Motor neuron (in vitro differentiated cells): ENCODE measurements at regions not wholly inside any gene's neighbourhood (a gene's known extent, or its start where the extent isn't known, plus 50 kb on each side); places are given as distances from the start of the nearest gene placed in this dataset.
"Not testable (repeated sequence)": the region's sequence is repeated elsewhere in the genome, so short reads cannot be mapped to it uniquely, and the experiment has no call there.

Source experiments
- ATAC-seq, 8 experiments: fragments of 200-7000 bp; cut with Tn5 transposase; replicated peaks in 6 of 8; 2 replicates each; pipeline ENCODE4 v1.8.0; 2021; ENCODE audit warnings: mild to moderate bottlenecking in 8 of 8, moderate library complexity in 8 of 8
- H3K27ac ChIP-seq, 2 donors: fragments of 250-450 bp; sonication (Bioruptor Pico); 2 replicates each; pipeline ENCODE4 v1.9.0; 2021; ENCODE audit warnings: antibody characterized with exemption in 2 of 2, mild to moderate bottlenecking in 2 of 2, moderate library complexity in 1 of 2
- H3K4me1 ChIP-seq, 2 donors: fragments of 250-450 bp; sonication (Bioruptor Pico); replicated peaks in 1 of 2; 2 replicates each; pipeline ENCODE4 v1.6.1; 2021; ENCODE audit warnings: antibody characterized with exemption in 2 of 2, mild to moderate bottlenecking in 2 of 2, moderate library complexity in 1 of 2
- H3K4me3 ChIP-seq, 5 donors: fragments of 250-450 bp; sonication (Bioruptor Pico); 2 replicates each; pipeline ENCODE4 v1.9.0; 2021; ENCODE audit warnings: antibody characterized with exemption in 5 of 5, mild to moderate bottlenecking in 5 of 5, moderate library complexity in 4 of 5
- WGBS, 10 experiments: fragments of 450-650 bp; shearing (Covaris generic); methylation state at CpG; one replicate each; pipeline ENCODE4 v1.0.0; 2022; 5-methylcytosine and 5-hydroxymethylcytosine counted together
- in situ Hi-C, 9 experiments: fragments of 400-800 bp; cut with MboI; loops; one replicate each; pipeline ENCODE4 v1.15.0; 2021; ENCODE audit warnings: low sequenced_read_pairs in 9 of 9, low pct_unique_long_range_greater_than_20kb in 2 of 9; ENCODE audit not compliant: unreplicated experiment in 9 of 9

DNA sequence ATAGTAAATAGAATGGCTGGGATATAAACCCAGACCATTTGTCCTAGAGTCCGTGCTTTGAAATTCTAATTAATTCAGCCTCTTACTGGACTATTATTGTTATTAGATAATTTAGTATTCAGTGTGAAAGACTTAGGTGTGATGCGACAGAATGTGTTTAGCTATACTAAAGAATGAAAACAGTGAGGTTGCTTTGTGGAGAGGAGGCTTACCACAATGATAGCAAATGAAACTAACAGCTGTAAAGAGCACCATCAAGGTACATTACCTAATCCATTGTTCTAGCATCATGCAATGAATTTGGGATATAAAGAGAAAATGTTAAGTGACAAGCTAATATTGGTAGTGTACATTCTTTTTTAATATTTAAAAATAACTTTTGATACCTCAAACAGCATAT, 911.1 kb downstream of the KCNT2 start:
- 50 to 100% (median 90%) methylated on average over 1 to 2 of the region's 2 CpGs for WGBS, 10 experiments
- Histone ChIP-seq H3K27ac (no peak overlapping the region), H3K4me1 (no peaks in the 10 kb centered on the region), H3K4me3 (no peak overlapping the region)
- no peak for ATAC-seq
- in situ Hi-C loops, result no loop called here

DNA sequence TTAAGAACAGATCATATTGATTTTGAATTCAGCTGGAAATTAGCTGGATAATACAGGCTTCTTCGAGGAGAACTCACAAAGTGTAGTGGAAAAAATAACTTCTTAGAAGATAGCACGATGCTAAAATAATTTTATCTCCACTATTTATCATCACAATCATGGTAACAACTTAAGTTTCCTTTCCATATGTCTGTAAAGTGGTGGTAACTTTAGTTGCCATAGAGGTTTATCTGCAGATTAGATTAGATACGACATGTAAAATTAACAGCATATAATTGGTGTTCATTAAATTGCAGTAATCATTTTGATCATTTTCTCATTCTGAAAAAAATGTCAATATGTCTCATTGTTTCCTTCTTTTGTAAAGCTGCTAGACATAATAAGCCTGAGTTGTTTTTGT, 921.5 kb downstream of the KCNT2 start:
- 0 to 100% (median 92%) methylated on average over 1 to 3 of the region's 3 CpGs for WGBS, 10 experiments
- Histone ChIP-seq H3K4me3 (no peak overlapping the region), H3K4me1 (no peaks in the 10 kb centered on the region), H3K27ac (no peak overlapping the region)
- in situ Hi-C loops, result no loop called here
- no peak for ATAC-seq

DNA sequence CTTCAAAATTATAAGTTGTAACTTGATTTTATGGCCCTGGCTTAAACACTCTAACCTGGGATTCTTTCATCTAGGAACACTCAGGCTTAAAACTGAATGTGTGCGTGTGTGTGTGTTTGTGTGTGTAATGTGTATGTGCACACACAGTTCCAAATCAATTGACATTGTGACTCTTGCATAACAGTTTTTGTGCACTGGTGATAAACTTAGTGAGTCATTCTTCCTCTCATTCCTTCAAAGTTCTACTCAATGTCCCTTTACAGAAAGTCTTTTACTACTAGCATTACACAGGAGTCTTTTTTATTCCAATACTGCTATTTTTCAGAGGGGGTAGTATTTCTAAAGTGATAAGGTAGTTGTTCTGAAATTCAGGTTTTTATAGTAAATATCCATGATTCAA, 943.6 kb downstream of the KCNT2 start:
- Histone ChIP-seq H3K4me3 (no peak overlapping the region), H3K27ac (no peak overlapping the region), H3K4me1 (no peaks in the 10 kb centered on the region)
- WGBS, 10 experiments, result 57 to 100% (median 100%) methylated on average over 1 of the region's 1 CpG; no CpG with 5 or more reads in 3 of the 10 experiments
- in situ Hi-C loops, result no loop called here
- ATAC-seq, result peak in 1 of 8 experiments; percentile 45

DNA sequence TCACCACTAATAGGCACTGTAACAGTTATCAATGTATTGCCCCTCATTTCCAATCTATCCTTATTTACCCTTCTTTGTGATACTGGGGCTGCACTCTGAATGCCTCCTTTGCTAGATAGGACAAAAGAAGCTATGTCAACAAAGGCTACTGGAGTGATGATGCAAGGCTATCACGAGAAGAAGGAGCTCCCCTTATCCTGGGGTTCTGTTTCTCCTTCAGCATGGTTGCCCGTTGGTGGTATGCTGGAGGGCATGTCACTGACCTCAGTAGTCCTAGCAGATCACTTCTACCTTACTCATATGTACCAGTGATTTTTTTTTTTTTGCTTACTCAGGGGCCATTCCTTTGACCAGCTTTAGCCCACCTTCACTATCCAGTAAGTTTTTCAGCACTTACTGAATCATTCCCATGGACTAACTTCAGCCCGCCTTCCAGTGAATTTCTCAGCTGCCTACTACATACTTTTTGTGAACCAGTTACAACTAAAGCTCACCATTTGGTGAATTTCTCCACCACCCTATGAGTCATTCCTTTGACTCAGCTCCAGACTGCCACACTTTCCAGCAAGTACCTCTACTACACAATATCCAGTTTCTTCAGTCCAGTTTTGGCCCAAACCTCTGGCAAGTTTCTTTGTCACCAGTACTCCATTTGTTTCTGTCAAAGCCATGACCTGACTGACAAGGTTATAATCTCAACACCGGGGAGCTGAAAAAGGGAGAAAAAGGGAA, 944.5 kb downstream of the KCNT2 start:
- H3K4me3 ChIP-seq, result no peak overlapping the region
- no peak overlapping the region for H3K27ac ChIP-seq
- WGBS, 10 experiments, result 4 to 100% (median 72%) methylated on average over 1 to 4 of the region's 4 CpGs
- H3K4me1 ChIP-seq, result no peaks in the 10 kb centered on the region
- peak in 2 of 8 experiments; percentile 80 to 99 for ATAC-seq
- in situ Hi-C loops, result no loop called here

DNA sequence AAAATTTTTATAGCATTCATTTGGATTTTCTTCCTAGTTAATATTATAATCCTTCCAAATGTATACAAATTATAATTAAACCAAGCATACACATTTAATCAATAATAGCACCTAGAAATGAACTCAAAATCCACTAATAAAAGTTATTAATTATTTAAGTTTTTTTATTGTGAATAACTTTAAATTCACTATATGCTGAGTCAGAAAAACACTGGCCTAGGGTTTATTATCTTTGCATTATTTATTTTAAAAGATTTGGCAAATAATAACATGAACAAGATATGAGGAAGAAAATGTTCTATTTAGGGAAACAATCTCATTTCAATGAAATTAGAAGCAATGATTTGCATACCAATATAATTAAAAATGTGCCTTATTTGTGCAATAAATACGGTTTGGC, 951.5 kb downstream of the KCNT2 start:
- in situ Hi-C loops, result no loop called here
- ATAC-seq, result no peak
- no peak overlapping the region for H3K4me3 ChIP-seq
- no peaks in the 10 kb centered on the region for H3K4me1 ChIP-seq
- H3K27ac ChIP-seq, result no peak overlapping the region
- 0 to 100% (median 68%) methylated on average over 1 of the region's 1 CpG for WGBS, 10 experiments

DNA sequence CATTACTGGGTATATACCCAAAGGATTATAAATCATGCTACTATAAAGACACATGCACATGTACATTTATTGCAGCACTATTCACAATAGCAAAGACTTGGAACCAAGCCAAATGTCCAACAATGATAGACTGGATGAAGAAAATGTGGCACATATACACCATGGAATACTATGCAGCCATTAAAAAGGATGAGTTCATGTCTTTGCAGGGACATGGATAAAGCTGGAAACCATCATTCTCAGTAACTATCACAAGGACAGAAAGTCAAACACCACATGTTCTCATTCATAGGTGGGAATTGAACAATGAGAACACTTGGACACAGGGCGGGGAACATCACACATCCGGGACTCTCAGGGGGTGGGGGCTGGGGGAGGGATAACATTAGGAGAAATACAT, 959.4 kb downstream of the KCNT2 start:
- H3K27ac ChIP-seq, result not testable (repeated sequence)

DNA sequence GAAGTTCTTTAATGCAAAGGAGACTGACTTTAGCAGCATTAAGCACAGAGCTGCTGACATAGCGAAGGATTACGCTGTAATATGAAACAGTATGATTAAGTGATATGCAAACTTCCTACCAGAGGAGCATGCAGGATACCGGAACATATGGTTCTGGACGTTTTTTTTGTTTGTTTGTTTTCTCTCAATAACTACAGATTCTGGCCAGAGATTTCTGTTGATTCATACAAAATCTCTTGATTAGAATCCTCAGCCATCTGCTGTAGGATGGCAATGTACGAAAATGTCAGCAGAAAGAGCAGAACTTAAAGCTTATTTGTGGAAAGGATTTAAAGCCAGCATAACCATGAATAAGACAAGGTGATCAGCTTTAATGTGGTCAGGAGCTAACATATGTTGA, 970.7 kb downstream of the KCNT2 start:
- H3K27ac ChIP-seq, result no peak overlapping the region
- in situ Hi-C loops, result no loop called here
- peak in 2 of 8 experiments; percentile 62 to 96 for ATAC-seq
- WGBS, 10 experiments, result 0 to 87% (median 53%) methylated on average over 1 to 5 of the region's 5 CpGs; no CpG with 5 or more reads in 2 of the 10 experiments
- no peaks in the 10 kb centered on the region for H3K4me1 ChIP-seq
- H3K4me3 ChIP-seq, result no peak overlapping the region

More for the DNA sequence above, 959.4 kb downstream of the KCNT2 start:
- WGBS, 10 experiments, result 60% methylated on average over 1 of the region's 2 CpGs; no CpG with 5 or more reads in 9 of the 10 experiments
- ATAC-seq, H3K4me1 ChIP-seq, in situ Hi-C loops, H3K4me3 ChIP-seq: not testable (repeated sequence)

DNA sequence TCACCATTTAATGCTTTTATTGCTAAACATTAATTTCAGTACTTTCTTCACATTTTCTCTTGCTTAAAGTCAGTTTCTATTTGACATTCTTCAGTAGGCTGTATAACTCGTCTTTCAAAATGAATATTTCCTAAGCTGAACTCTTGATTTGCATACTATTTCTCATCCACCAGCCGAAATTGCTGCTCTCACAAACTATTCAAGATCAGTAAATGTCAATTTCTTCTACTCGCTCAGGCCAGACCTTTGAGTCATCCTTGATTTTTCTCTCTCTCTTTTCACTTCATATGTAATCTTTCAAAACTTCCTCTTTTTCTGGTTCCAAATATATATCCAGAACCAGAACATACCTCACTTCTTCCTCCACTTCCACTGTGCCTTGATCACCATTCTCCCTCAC, 990.0 kb downstream of the KCNT2 start:
- Histone ChIP-seq H3K4me1 (no peaks in the 10 kb centered on the region), H3K4me3 (no peak overlapping the region), H3K27ac (no peak overlapping the region)
- 39 to 86% (median 75%) methylated on average over 2 to 3 of the region's 3 CpGs for WGBS, 10 experiments
- in situ Hi-C loops, result no loop called here
- no peak for ATAC-seq

DNA sequence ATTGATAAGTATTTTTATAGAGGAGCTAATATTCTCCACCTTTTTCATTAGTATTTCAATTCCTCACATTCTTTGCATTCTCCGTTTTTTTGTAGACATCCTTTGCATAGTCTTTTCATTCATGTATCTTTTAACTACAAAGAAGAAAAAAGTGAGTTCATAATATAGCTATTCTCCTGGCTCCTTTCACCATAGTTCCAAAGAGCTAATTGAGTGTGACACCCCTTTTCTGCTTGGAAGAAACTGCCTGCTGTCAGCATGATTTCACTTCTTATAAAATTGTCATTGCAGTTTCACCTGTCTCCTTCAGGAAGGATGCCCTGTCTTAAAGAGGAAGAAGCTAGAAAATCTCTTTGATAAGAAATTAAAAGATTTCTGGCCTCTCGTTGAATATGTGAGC, 991.1 kb downstream of the KCNT2 start:
- in situ Hi-C loops, result no loop called here
- no peak overlapping the region for H3K27ac ChIP-seq
- 7 to 73% (median 47%) methylated on average over 1 to 2 of the region's 2 CpGs for WGBS, 10 experiments

DNA sequence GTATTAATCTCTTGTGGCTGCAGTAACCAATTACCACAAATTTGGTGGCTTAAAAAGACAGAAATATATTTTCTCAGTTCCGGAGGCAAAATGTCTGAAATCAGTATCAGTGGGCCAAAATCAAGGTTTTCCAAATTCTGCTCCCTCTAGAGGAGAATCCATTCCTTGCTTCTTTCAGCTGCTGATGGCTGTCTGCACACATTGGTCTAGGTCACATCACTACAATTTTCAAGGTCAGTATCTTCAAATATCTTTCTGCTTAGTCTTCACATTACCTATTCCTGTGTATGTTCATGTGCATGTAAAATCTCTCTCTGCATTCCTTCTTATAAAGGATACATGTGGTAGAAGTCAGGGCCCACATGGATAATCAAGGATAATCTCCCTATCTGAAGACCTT, 999.4 kb downstream of the KCNT2 start:
- H3K4me3 ChIP-seq, result no peak overlapping the region
- in situ Hi-C loops, result no loop called here
- ATAC-seq, result no peak
- H3K4me1 ChIP-seq, result no peaks in the 10 kb centered on the region
- no peak overlapping the region for H3K27ac ChIP-seq
- 40 to 100% (median 100%) methylated on average over 1 of the region's 1 CpG; no CpG with 5 or more reads in 3 of the 10 experiments for WGBS, 10 experiments

More for the DNA sequence above, 991.1 kb downstream of the KCNT2 start:
- no peak for ATAC-seq
- no peaks in the 10 kb centered on the region for H3K4me1 ChIP-seq
- H3K4me3 ChIP-seq, result no peak overlapping the region

DNA sequence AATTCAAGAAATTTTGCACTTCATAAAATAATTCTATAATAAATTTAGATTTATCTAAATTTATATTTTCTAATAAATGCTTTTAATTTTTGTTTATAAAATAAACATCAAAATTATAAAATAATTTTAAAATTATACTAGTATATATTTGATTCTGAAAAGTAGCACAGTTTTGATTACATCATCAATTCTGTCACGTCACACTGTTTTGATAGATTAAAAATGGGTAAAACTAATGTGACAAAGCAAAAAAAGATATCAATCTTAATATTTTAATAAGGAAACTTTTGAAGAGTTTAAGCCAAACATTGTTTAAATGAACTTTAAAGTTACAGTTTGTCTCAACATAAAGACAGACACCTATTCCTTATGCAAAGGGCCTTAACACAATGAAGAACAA, 1001.8 kb downstream of the KCNT2 start:
- ATAC-seq, result no peak
- Histone ChIP-seq H3K4me1 (no peaks in the 10 kb centered on the region), H3K27ac (no peak overlapping the region), H3K4me3 (no peak overlapping the region)
- in situ Hi-C loops, result no loop called here
- WGBS, 10 experiments, result 71 to 100% (median 95%) methylated on average over 1 of the region's 1 CpG

DNA sequence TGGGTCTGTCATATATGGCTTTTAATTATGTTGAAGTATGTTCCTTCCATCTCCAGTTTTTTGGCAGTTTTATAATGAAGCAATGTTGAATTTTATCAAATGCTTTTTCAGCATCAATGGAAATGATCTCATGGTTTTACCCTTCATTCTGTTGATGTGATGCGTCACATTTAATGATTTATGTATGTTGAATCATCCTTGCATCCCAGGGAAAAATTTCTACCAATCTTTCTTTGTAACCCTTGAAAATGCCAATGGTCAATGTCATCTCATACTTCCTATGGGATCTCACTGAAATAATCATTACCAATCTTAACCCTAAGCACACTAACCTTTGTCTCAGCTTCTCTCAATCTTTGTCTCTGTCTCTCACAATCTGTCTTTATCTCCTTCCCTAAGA, 1004.0 kb downstream of the KCNT2 start:
- ATAC-seq, result peak in 4 of 8 experiments; percentile 26 to 59 (median 38)
- Histone ChIP-seq H3K27ac (no peak overlapping the region), H3K4me3 (no peak overlapping the region), H3K4me1 (no peaks in the 10 kb centered on the region)
- in situ Hi-C loops, result no loop called here
- WGBS, 10 experiments, result 0 to 100% (median 86%) methylated on average over 1 of the region's 1 CpG; no CpG with 5 or more reads in 3 of the 10 experiments

DNA sequence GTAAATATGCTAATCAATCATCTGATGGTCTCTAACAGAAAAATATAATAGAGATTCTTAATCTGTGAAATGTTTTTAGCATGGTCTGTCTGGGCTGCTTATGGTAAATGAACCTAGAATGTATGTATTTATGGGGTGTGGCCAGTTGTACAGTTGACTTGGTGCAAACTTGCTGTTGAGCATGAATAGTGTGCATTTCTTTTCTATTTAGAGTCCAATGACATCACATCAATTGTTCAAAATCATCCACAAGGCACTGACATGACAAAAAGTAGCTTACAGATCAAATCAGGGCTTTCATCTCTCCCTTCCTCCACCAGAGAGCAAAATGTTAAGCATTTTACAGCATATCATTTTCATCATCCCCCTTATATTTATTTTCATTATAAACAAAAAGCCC, 1010.3 kb downstream of the KCNT2 start:
- ATAC-seq, result peak in 7 of 8 experiments; percentile 22 to 80 (median 36)
- H3K4me3 ChIP-seq, result no peak overlapping the region
- in situ Hi-C loops, result no loop called here

DNA sequence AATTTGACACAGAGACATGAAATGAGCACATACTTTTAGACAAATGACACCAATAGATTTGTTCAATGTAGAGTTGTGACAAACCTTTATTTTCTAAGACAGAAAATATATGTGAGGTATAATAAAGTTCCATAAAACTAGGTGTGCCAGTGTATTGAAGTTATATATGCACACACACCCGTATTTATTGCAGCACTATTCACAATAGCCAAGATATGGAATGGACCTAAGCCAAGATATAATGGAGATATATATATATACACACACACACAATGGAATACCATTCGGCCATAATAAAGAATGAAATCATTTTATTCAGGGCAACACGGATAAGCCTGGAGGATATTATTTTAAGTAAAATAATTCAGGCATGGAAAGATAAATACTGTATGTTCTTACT, 1013.5 kb downstream of the KCNT2 start:
- WGBS, 10 experiments, result 47 to 100% (median 78%) methylated on average over 2 to 3 of the region's 3 CpGs; no CpG with 5 or more reads in 2 of the 10 experiments
- H3K4me3 ChIP-seq, result no peak overlapping the region
- no peak for ATAC-seq
- H3K4me1 ChIP-seq, result no peaks in the 10 kb centered on the region
- in situ Hi-C loops, result no loop called here
- H3K27ac ChIP-seq, result no peak overlapping the region

More for the DNA sequence above, 1010.3 kb downstream of the KCNT2 start:
- no peak overlapping the region for H3K27ac ChIP-seq
- no peaks in the 10 kb centered on the region for H3K4me1 ChIP-seq
